Panc1 (cell line): ENCODE measurements at regions not wholly inside any gene's neighbourhood (a gene's known extent, or its start where the extent isn't known, plus 50 kb on each side); places are given as distances from the start of the nearest gene placed in this dataset.
"Not testable (repeated sequence)": the region's sequence is repeated elsewhere in the genome, so short reads cannot be mapped to it uniquely, and the experiment has no call there.

ENCODE experiments used
- ATAC-seq: fragments of 200-7000 bp; cut with Tn5 transposase; 2 replicates; pipeline ENCODE4 v1.9.1; 2020; ENCODE audit warnings: mild to moderate bottlenecking, moderate library complexity
- BruUV-seq: library from RNA; stranded (reverse); fragments of 400-500 nt; replicated peaks from 2 replicates; lab custom pipeline; 2021; lab: Mats Ljungman, UMichigan
- CTCF ChIA-PET: fragments of 300-600 bp; sonication (Branson Sonifier 250); formaldehyde crosslinking; loops from one replicate; lab custom pipeline; 2022; ENCODE audit warnings: antibody characterized with exemption; lab: Charles Lee
- POLR2A ChIA-PET: fragments of 300-600 bp; sonication (Branson Sonifier 250); formaldehyde crosslinking; loops from one replicate; lab custom pipeline; 2022; ENCODE audit warnings: antibody characterized with exemption; lab: Charles Lee
- DNase-seq: peaks from one replicate; pipeline ENCODE4 v3.0.0-alpha.2; 2010; ENCODE audit warnings: low read depth, low spot score
- H3K27ac ChIP-seq: 2 replicates; pipeline ENCODE4 v1.5.1; 2011; ENCODE audit warnings: mild to moderate bottlenecking, low read length, inconsistent platforms
- H3K27me3 ChIP-seq: fragments of 200-500 bp; sonication (Bioruptor generic); 2 replicates; pipeline ENCODE4 v1.6.0; 2014; ENCODE audit warnings: low read length, inconsistent platforms; ENCODE audit not compliant: control insufficient read depth, insufficient read depth
- H3K36me3 ChIP-seq: fragments of 200-500 bp; sonication (Bioruptor generic); 2 replicates; pipeline ENCODE4 v1.5.1; 2014; ENCODE audit warnings: inconsistent platforms, mild to moderate bottlenecking, low read length, moderate library complexity; ENCODE audit not compliant: control insufficient read depth, insufficient read depth
- H3K4me1 ChIP-seq: 2 replicates; pipeline ENCODE4 v1.5.1; 2011; ENCODE audit warnings: inconsistent platforms, mild to moderate bottlenecking, low read length, moderate library complexity; ENCODE audit not compliant: control insufficient read depth, insufficient read depth
- H3K4me3 ChIP-seq, 2 experiments: 2 replicates each; pipeline ENCODE4 v1.5.1; 2011 to 2012; ENCODE audit warnings: low read depth in 2 of 2, low read length in 2 of 2, mild to moderate bottlenecking in 2 of 2, inconsistent platforms in 1 of 2, moderate library complexity in 1 of 2
- H3K9me3 ChIP-seq: fragments of 200-500 bp; sonication (Bioruptor generic); 2 replicates; pipeline ENCODE4 v1.5.1; 2014; ENCODE audit warnings: low read depth, mild to moderate bottlenecking, inconsistent platforms, low read length, moderate library complexity; ENCODE audit not compliant: control insufficient read depth, insufficient read depth
- POLR2AphosphoS5 ChIP-seq: IDR thresholded peaks from 2 replicates; pipeline ENCODE4 v1.6.1; 2012; ENCODE audit warnings: mild to moderate bottlenecking, low read depth, low read length, moderate library complexity
- SIN3A ChIP-seq: IDR thresholded peaks from 2 replicates; pipeline ENCODE4 v1.6.1; 2012; ENCODE audit warnings: low read depth, mild to moderate bottlenecking, low read length, moderate library complexity, borderline replicate concordance; ENCODE audit not compliant: insufficient read depth
- TCF7L2 ChIP-seq: IDR thresholded peaks from 2 replicates; pipeline ENCODE4 v1.6.1; 2011; ENCODE audit warnings: mild to moderate bottlenecking, low read depth, low read length, inconsistent platforms
- in situ Hi-C: cut with HindIII; loops from 2 replicates; pipeline ENCODE4 v1.10.0; 2016; ENCODE audit warnings: low sequenced_read_pairs, low pct_unique_long_range_greater_than_20kb
- intact Hi-C: fragments of 100-400 bp; cut with micrococcal nuclease; formaldehyde crosslinking; loops from one replicate; pipeline ENCODE4 v1.10.0; 2022; ENCODE audit not compliant: unreplicated experiment
- TF ChIP-seq, protein P1 (sequence below): fragments of 450-650 bp; IDR thresholded peaks from 2 replicates; pipeline ENCODE4 v1.5.1; 2017; ENCODE audit warnings: mild to moderate bottlenecking
- TF ChIP-seq, protein P2 (sequence below), 2 experiments: IDR thresholded peaks; 2 replicates each; pipeline ENCODE4 v1.6.1; 2011 to 2012; ENCODE audit warnings: low read depth in 2 of 2, control low read depth in 1 of 2, low read length in 1 of 2, mild to moderate bottlenecking in 1 of 2, moderate library complexity in 1 of 2; ENCODE audit not compliant: insufficient read depth in 1 of 2

DNA sequence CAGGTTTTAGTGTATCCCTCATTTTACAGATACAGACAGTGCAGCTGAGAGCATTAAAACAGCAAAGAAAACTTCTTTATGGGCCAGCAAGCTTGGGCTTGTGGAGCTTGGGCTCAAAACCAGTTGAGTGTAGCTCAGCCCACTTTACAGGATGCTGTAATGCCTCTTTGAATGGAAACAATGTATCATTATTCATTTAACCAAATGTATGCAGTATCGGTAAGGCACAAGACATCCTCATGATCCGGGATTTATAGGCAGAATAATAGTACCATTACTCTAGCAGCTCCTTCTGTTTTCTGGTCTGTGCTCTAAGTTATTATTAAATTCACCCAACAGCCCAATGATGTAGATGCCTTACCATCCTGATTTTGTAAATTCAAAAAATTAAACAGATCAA lies 575.1 kb upstream of the CDH7 start:
- CTCF ChIA-PET = no interaction called here
- DNase-seq = no peak
- intact Hi-C loops = no loop called here

DNA sequence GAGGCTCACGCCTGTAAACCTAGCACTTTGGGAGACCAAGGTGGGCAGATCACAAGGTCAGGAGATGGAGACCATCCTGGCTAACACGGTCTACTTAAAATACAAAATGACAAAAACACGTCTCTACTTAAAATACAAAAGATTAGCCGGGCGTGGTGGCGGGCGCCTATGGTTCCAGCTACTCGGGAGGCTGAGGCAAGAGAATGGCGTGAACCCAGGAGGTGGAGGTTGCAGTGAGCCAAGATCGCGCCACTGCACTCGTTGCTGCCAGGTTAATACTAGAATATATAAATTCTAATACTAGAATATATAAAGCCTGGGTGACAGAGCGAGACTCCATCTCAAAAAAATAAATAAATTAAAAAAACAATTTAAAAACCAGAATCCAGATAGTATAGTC lies 588.7 kb upstream of the CDH7 start:
- BruUV-seq, intact Hi-C loops, H3K9me3 ChIP-seq, POLR2A ChIA-PET, H3K27ac ChIP-seq, H3K27me3 ChIP-seq, ATAC-seq, DNase-seq, CTCF ChIA-PET, H3K36me3 ChIP-seq, in situ Hi-C loops, H3K4me1 ChIP-seq, H3K4me3 ChIP-seq: not testable (repeated sequence)

More for the DNA sequence above, 575.1 kb upstream of the CDH7 start:
- H3K36me3 ChIP-seq = no peaks in the 10 kb centered on the region
- no peak overlapping the region for H3K27ac ChIP-seq
- H3K9me3 ChIP-seq = no peaks in the 10 kb centered on the region
- H3K27me3 ChIP-seq = no peaks in the 10 kb centered on the region
- in situ Hi-C loops = no loop called here
- POLR2A ChIA-PET = no interaction called here
- no peak for ATAC-seq
- H3K4me3 ChIP-seq = no peak overlapping the region
- TF ChIP-seq, protein P1, sequence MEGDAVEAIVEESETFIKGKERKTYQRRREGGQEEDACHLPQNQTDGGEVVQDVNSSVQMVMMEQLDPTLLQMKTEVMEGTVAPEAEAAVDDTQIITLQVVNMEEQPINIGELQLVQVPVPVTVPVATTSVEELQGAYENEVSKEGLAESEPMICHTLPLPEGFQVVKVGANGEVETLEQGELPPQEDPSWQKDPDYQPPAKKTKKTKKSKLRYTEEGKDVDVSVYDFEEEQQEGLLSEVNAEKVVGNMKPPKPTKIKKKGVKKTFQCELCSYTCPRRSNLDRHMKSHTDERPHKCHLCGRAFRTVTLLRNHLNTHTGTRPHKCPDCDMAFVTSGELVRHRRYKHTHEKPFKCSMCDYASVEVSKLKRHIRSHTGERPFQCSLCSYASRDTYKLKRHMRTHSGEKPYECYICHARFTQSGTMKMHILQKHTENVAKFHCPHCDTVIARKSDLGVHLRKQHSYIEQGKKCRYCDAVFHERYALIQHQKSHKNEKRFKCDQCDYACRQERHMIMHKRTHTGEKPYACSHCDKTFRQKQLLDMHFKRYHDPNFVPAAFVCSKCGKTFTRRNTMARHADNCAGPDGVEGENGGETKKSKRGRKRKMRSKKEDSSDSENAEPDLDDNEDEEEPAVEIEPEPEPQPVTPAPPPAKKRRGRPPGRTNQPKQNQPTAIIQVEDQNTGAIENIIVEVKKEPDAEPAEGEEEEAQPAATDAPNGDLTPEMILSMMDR = no peak
- TF ChIP-seq TCF7L2 (no peak), SIN3A (no peak), POLR2AphosphoS5 (no peak)
- TF ChIP-seq, protein P2, sequence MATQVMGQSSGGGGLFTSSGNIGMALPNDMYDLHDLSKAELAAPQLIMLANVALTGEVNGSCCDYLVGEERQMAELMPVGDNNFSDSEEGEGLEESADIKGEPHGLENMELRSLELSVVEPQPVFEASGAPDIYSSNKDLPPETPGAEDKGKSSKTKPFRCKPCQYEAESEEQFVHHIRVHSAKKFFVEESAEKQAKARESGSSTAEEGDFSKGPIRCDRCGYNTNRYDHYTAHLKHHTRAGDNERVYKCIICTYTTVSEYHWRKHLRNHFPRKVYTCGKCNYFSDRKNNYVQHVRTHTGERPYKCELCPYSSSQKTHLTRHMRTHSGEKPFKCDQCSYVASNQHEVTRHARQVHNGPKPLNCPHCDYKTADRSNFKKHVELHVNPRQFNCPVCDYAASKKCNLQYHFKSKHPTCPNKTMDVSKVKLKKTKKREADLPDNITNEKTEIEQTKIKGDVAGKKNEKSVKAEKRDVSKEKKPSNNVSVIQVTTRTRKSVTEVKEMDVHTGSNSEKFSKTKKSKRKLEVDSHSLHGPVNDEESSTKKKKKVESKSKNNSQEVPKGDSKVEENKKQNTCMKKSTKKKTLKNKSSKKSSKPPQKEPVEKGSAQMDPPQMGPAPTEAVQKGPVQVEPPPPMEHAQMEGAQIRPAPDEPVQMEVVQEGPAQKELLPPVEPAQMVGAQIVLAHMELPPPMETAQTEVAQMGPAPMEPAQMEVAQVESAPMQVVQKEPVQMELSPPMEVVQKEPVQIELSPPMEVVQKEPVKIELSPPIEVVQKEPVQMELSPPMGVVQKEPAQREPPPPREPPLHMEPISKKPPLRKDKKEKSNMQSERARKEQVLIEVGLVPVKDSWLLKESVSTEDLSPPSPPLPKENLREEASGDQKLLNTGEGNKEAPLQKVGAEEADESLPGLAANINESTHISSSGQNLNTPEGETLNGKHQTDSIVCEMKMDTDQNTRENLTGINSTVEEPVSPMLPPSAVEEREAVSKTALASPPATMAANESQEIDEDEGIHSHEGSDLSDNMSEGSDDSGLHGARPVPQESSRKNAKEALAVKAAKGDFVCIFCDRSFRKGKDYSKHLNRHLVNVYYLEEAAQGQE (IDR thresholded peaks at IDR 0.05; ENCODE audit: insufficient read depth in 1 of 2, low read depth in 2 of 2, low read length in 1 of 2) = no peak
- no peaks in the 10 kb centered on the region for H3K4me1 ChIP-seq
- BruUV-seq = no TSS peak

DNA sequence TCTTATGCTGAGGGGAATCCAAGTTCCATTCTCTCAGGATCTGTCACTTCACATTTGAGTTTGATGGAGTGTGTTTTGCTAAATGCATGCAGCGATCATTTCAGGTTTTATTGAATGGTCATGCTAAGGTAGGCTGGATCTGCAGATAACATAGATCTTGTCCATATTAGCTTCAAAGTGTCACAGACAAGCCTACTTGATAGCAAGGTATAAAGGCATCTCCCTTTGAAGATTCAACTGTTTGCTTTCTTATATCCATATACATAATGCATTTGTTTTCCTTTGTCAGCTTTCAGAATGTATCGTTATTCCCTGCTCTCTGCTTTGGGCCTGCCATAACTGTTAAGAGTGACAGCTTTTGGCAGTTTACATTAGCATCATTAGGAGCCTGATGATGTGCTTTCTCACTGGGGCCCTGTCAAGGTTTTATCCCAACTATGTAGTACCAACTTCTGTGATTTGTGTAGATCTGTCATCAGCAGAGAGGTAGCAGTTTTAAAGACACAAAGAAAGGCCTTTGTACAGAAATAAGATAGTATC lies 604.3 kb upstream of the CDH7 start:
- in situ Hi-C loops = no loop called here
- H3K4me3 ChIP-seq = no peak overlapping the region
- no peak for TF ChIP-seq POLR2AphosphoS5
- TF ChIP-seq, protein P2 (IDR thresholded peaks at IDR 0.05; ENCODE audit: insufficient read depth in 1 of 2, low read depth in 2 of 2, low read length in 1 of 2) = no peak
- TF ChIP-seq, protein P1 = no peak
- TF ChIP-seq SIN3A = no peak
- TF ChIP-seq TCF7L2 = no peak
- ATAC-seq (no peak), DNase-seq (no peak)
- no peaks in the 10 kb centered on the region for H3K36me3 ChIP-seq
- H3K27me3 ChIP-seq = no peaks in the 10 kb centered on the region
- ChIA-PET CTCF (no interaction called here), POLR2A (no interaction called here)
- H3K27ac ChIP-seq = no peak overlapping the region
- no TSS peak for BruUV-seq
- H3K4me1 ChIP-seq = no peaks in the 10 kb centered on the region
- H3K9me3 ChIP-seq = no peaks in the 10 kb centered on the region
- intact Hi-C loops = no loop called here
